HG03025 (cell line): ENCODE measurements at regions not wholly inside any gene's neighbourhood (a gene's known extent, or its start where the extent isn't known, plus 50 kb on each side); places are given as distances from the start of the nearest gene placed in this dataset.
"Not testable (repeated sequence)": the region's sequence is repeated elsewhere in the genome, so short reads cannot be mapped to it uniquely, and the experiment has no call there.

Experiments used
- ATAC-seq: cut with Tn5 transposase; IDR thresholded peaks from one replicate; pipeline ENCODE4 v1.9.1; 2021; ENCODE audit warnings: mild to moderate bottlenecking, moderate library complexity; ENCODE audit not compliant: unreplicated experiment, low FRiP score

GRCh38 chr4:118410138-118410537 lies 57.3 kb upstream of the PRSS12 start:
- no peak for ATAC-seq

- ATAC-seq, result no peak
Observed at GRCh38 chr4:118417325-118417724, 64.5 kb upstream of the PRSS12 start.

- ATAC-seq, result not testable (repeated sequence)
Observed at GRCh38 chr4:118417800-118418199, 65.0 kb upstream of the PRSS12 start.

GRCh38 chr4:118418396-118418795 lies 65.6 kb upstream of the PRSS12 start:
- not testable (repeated sequence) for ATAC-seq

- not testable (repeated sequence) for ATAC-seq
Observed at GRCh38 chr4:118419626-118420025, 66.8 kb upstream of the PRSS12 start.

GRCh38 chr4:118424062-118424461 lies 71.3 kb upstream of the PRSS12 start:
- not testable (repeated sequence) for ATAC-seq

GRCh38 chr4:118428881-118429280 lies 76.1 kb upstream of the PRSS12 start:
- not testable (repeated sequence) for ATAC-seq

- not testable (repeated sequence) for ATAC-seq
Observed at GRCh38 chr4:118432359-118432758, 79.6 kb upstream of the PRSS12 start.

GRCh38 chr4:118433612-118434375 lies 81.0 kb upstream of the PRSS12 start:
- ATAC-seq, result not testable (repeated sequence)

GRCh38 chr4:118435415-118435814 lies 82.6 kb upstream of the PRSS12 start:
- not testable (repeated sequence) for ATAC-seq

GRCh38 chr4:118442115-118442837 lies 89.5 kb upstream of the PRSS12 start:
- not testable (repeated sequence) for ATAC-seq

GRCh38 chr4:118447397-118447796 lies 94.6 kb upstream of the PRSS12 start:
- not testable (repeated sequence) for ATAC-seq

GRCh38 chr4:118454857-118455256 lies 102.1 kb upstream of the PRSS12 start:
- ATAC-seq, result not testable (repeated sequence)

GRCh38 chr4:118461435-118461834 lies 108.6 kb upstream of the PRSS12 start:
- not testable (repeated sequence) for ATAC-seq

- not testable (repeated sequence) for ATAC-seq
Observed at GRCh38 chr4:118465831-118466230, 113.0 kb upstream of the PRSS12 start.

GRCh38 chr4:118474001-118474626 lies 121.3 kb upstream of the PRSS12 start:
- not testable (repeated sequence) for ATAC-seq

- ATAC-seq, result not testable (repeated sequence)
Observed at GRCh38 chr4:118474771-118475170, 122.0 kb upstream of the PRSS12 start.

- ATAC-seq, result not testable (repeated sequence)
Observed at GRCh38 chr4:118475901-118476300, 123.1 kb upstream of the PRSS12 start.

- ATAC-seq, result not testable (repeated sequence)
Observed at GRCh38 chr4:118477826-118478225, 125.0 kb upstream of the PRSS12 start.

- not testable (repeated sequence) for ATAC-seq
Observed at GRCh38 chr4:118485801-118486314, 133.1 kb upstream of the PRSS12 start.

GRCh38 chr4:118492963-118493362 lies 140.2 kb upstream of the PRSS12 start:
- ATAC-seq, result not testable (repeated sequence)
